ENCODE measurements at regions not wholly inside any gene's neighbourhood (a gene's known extent, or its start where the extent isn't known, plus 50 kb on each side); places are given as distances from the start of the nearest gene placed in this dataset.

- H3K79me2 ChIP-seq (ENCODE audit: insufficient read depth, low read length), result no peaks in the 10 kb centered on the region
- no peaks in the 10 kb centered on the region for H4K20me1 ChIP-seq (ENCODE audit: insufficient read depth, low read length)
- no peak for TF ChIP-seq GMEB1 (CRISPR knock-in tag; IDR thresholded peaks at IDR 0.05; ENCODE audit: borderline replicate concordance)
- no peak for TF ChIP-seq ZNF780A (CRISPR knock-in tag; IDR thresholded peaks at IDR 0.05)
- no peak for TF ChIP-seq TBP (CRISPR knock-in tag; IDR thresholded peaks at IDR 0.05)
- no peak for TF ChIP-seq ZNF367 (CRISPR knock-in tag; IDR thresholded peaks at IDR 0.05; ENCODE audit: borderline replicate concordance)
- no peak for TF ChIP-seq ZKSCAN8 (CRISPR knock-in tag; IDR thresholded peaks at IDR 0.05; ENCODE audit: borderline replicate concordance)
- FAIRE-seq (no peak), DNase-seq (ENCODE audit: low spot score) (no peak), ATAC-seq (no peak)
- no peak overlapping the region for H3K4me3 ChIP-seq (replicated peaks in 1 of 3; ENCODE audit: insufficient read depth in 1 of 3, low read depth in 2 of 3, low read length in 3 of 3)
- no peaks in the 10 kb centered on the region for H3K36me3 ChIP-seq (replicated peaks in 1 of 2; ENCODE audit: control insufficient read depth in 1 of 2, insufficient read depth in 2 of 2, low read length in 2 of 2)
- no peak overlapping the region for H3K27ac ChIP-seq (ENCODE audit: extremely low read length, insufficient read depth, low read length)
- no TSS peak for BruUV-seq (replicated peaks)
- in situ Hi-C loops (cut with HindIII; ENCODE audit: extremely low pct_ligation_motif_present, low pct_unique_long_range_greater_than_20kb) (no loop called here), intact Hi-C loops (cut with micrococcal nuclease; ENCODE audit: unreplicated experiment) (no loop called here)
- POLR2A ChIA-PET, result no interaction called here
- no peaks in the 10 kb centered on the region for H3K4me1 ChIP-seq (ENCODE audit: insufficient read depth, low read length)
- CTCF ChIA-PET (ENCODE audit: low intra/inter-chr PET ratio, low total read pairs), result no interaction called here
- no peak overlapping the region for H3K4me2 ChIP-seq (ENCODE audit: low read depth, low read length)
- no peak overlapping the region for H3K9ac ChIP-seq (ENCODE audit: insufficient read depth, low read depth, low read length)
- no peaks in the 10 kb centered on the region for H3K9me3 ChIP-seq (ENCODE audit: low read length)
- no peak overlapping the region for H2AFZ ChIP-seq (ENCODE audit: low read length)
- no peaks in the 10 kb centered on the region for H3K27me3 ChIP-seq (ENCODE audit: control insufficient read depth in 1 of 2, insufficient read depth in 2 of 2, low read length in 2 of 2)
- WGBS (ENCODE audit: low lambda C conversion rate), result 86% methylated on average over 1 of the region's 1 CpG
Observed at GRCh38 chr5:93929131-93929530, 187.7 kb upstream of the POU5F2 start.

GRCh38 chr5:93926831-93927620 is 185.6 kb upstream of the POU5F2 start:
- ChIA-PET POLR2A (no interaction called here), CTCF (ENCODE audit: low intra/inter-chr PET ratio, low total read pairs) (no interaction called here)
- ATAC-seq (no peak), FAIRE-seq (no peak), DNase-seq (ENCODE audit: low spot score) (no peak)
- no peak overlapping the region for H3K4me2 ChIP-seq (ENCODE audit: low read depth, low read length)
- H3K27ac ChIP-seq (ENCODE audit: extremely low read length, insufficient read depth, low read length), result no peak overlapping the region
- H3K27me3 ChIP-seq (ENCODE audit: control insufficient read depth in 1 of 2, insufficient read depth in 2 of 2, low read length in 2 of 2), result no peaks in the 10 kb centered on the region
- no peak overlapping the region for H2AFZ ChIP-seq (ENCODE audit: low read length)
- in situ Hi-C loops (cut with HindIII; ENCODE audit: extremely low pct_ligation_motif_present, low pct_unique_long_range_greater_than_20kb) (no loop called here), intact Hi-C loops (cut with micrococcal nuclease; ENCODE audit: unreplicated experiment) (no loop called here)
- no peaks in the 10 kb centered on the region for H3K9me3 ChIP-seq (ENCODE audit: low read length)
- H3K4me3 ChIP-seq (replicated peaks in 1 of 3; ENCODE audit: insufficient read depth in 1 of 3, low read depth in 2 of 3, low read length in 3 of 3), result no peak overlapping the region
- no peak overlapping the region for H3K9ac ChIP-seq (ENCODE audit: insufficient read depth, low read depth, low read length)
- no TSS peak for BruUV-seq (replicated peaks)
- WGBS (ENCODE audit: low lambda C conversion rate), result 76% methylated on average over 3 of the region's 3 CpGs
- no peaks in the 10 kb centered on the region for H3K36me3 ChIP-seq (replicated peaks in 1 of 2; ENCODE audit: control insufficient read depth in 1 of 2, insufficient read depth in 2 of 2, low read length in 2 of 2)
- H3K4me1 ChIP-seq (ENCODE audit: insufficient read depth, low read length), result no peaks in the 10 kb centered on the region
- no peaks in the 10 kb centered on the region for H3K79me2 ChIP-seq (ENCODE audit: insufficient read depth, low read length)
- H4K20me1 ChIP-seq (ENCODE audit: insufficient read depth, low read length), result no peaks in the 10 kb centered on the region
- TF ChIP-seq JUN (CRISPR knock-in tag; IDR thresholded peaks at IDR 0.05), result no peak
- no peak for TF ChIP-seq GPN1 (CRISPR knock-in tag; IDR thresholded peaks at IDR 0.05; ENCODE audit: borderline replicate concordance)
- TF ChIP-seq PRDM15 (CRISPR knock-in tag; IDR thresholded peaks at IDR 0.05), result no peak
- TF ChIP-seq ASH2L (IDR thresholded peaks at IDR 0.05; ENCODE audit: insufficient read length, low read depth, low read length), result no peak
- TF ChIP-seq ZKSCAN1 (IDR thresholded peaks at IDR 0.05; ENCODE audit: low read length), result no peak
- no peak for TF ChIP-seq DNMT3B (CRISPR knock-in tag; conservative IDR thresholded peaks at IDR 0.05)
- TF ChIP-seq REL (CRISPR knock-in tag; conservative IDR thresholded peaks at IDR 0.05), result no peak
- TF ChIP-seq SNRNP70 (IDR thresholded peaks at IDR 0.05; ENCODE audit: low read depth, low read length), result no peak
- no peak for TF ChIP-seq FOXA1 (IDR thresholded peaks at IDR 0.05)
- TF ChIP-seq FOXA1 (CRISPR knock-in tag; IDR thresholded peaks at IDR 0.05), result no peak

Measured in HepG2 (cell line).